ENCODE measurements at regions not wholly inside any gene's neighbourhood (a gene's known extent, or its start where the extent isn't known, plus 50 kb on each side); places are given as distances from the start of the nearest gene placed in this dataset.

- H3K4me1 ChIP-seq, result no peaks in the 10 kb centered on the region
- H3K36me3 ChIP-seq, result no peaks in the 10 kb centered on the region
- intact Hi-C loops (cut with micrococcal nuclease), result no loop called here
- H3K9me3 ChIP-seq (replicated peaks), result no peaks in the 10 kb centered on the region
- no peak overlapping the region for H3K27ac ChIP-seq (replicated peaks)
- H3K27me3 ChIP-seq (ENCODE audit: low read depth), result no peaks in the 10 kb centered on the region
- no peak for DNase-seq
- H3K4me3 ChIP-seq, result no peak overlapping the region
- no peak for TF ChIP-seq CTCF (IDR thresholded peaks at IDR 0.05; ENCODE audit: borderline replicate concordance)
Measured at GRCh38 chr2:207446653-207447052, 83.1 kb upstream of the CREB1 start.

DNA sequence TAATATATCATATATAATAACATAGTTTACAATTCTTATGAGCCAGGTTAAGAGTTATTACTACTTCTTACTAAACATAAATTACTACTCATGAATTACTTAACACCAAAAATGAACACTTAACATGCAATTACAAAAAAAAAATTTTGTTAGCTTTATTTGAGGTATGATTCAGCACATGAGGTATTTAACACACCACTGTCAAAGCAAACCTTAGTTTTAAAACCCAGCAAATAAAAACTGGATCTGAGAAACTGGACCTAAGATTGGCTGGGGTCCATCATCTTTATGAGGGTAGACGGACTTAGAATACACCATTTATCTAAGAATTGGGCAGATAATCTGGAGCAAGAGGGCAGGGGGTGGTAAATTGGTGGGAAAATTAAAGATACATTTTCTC is 81.8 kb upstream of the CREB1 start:
- Histone ChIP-seq H3K27ac (replicated peaks) (no peak overlapping the region), H3K4me3 (no peak overlapping the region), H3K36me3 (no peaks in the 10 kb centered on the region), H3K9me3 (replicated peaks) (no peaks in the 10 kb centered on the region), H3K27me3 (ENCODE audit: low read depth) (no peaks in the 10 kb centered on the region), H3K4me1 (no peaks in the 10 kb centered on the region)
- no peak for DNase-seq
- intact Hi-C loops (cut with micrococcal nuclease), result no loop called here
- no peak for TF ChIP-seq CTCF (IDR thresholded peaks at IDR 0.05; ENCODE audit: borderline replicate concordance)

DNA sequence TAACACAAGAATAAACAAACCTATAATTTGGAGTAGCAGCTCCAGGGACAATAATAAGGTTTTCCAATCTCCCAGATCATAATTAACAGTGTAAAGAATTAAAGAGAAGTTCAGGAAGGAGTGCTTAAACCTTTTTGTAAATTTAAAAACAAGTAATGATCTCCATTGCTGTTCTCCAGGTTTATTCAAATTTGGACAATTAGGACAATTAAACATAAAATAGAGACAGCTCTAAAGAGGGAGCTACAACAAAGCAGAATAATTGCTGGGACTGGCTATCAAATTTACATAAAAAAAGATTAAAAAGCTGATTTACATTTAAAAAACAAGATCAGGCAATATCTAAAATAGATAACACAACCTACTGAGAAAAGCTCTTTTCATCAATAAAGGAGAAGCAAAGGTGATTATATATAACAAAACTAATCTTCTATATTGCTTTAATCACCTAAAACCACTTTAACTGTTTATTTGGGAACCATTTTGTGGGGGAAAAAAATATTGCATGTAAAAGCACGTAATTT is 80.1 kb upstream of the CREB1 start:
- DNase-seq, result no peak
- intact Hi-C loops (cut with micrococcal nuclease), result no loop called here
- TF ChIP-seq CTCF (IDR thresholded peaks at IDR 0.05; ENCODE audit: borderline replicate concordance), result no peak
- H3K4me3 ChIP-seq, result no peak overlapping the region
- H3K27me3 ChIP-seq (ENCODE audit: low read depth), result no peaks in the 10 kb centered on the region
- no peak overlapping the region for H3K27ac ChIP-seq (replicated peaks)
- H3K36me3 ChIP-seq, result no peaks in the 10 kb centered on the region
- no peaks in the 10 kb centered on the region for H3K9me3 ChIP-seq (replicated peaks)
- H3K4me1 ChIP-seq, result no peaks in the 10 kb centered on the region

DNA sequence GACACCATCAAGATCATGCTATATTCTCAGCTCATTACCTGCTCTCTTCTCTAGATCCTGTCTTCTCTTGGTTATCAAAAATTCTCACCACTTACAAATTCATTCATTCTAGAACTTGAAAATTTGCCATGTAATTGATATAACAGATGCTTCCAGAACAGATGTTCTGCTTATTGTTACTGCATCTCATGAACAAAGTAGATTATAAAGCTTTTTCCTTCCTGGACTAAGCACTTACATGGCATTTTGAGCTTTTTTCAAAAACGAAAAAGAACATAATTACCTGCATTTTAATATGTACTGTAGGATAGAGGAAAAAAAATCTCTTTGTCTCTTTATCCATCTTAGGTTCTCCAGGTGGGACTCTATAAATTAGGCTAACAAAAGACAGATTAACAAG is 79.6 kb upstream of the CREB1 start:
- DNase-seq, result no peak
- no peak overlapping the region for H3K4me3 ChIP-seq
- no peaks in the 10 kb centered on the region for H3K27me3 ChIP-seq (ENCODE audit: low read depth)
- H3K4me1 ChIP-seq, result no peaks in the 10 kb centered on the region
- H3K27ac ChIP-seq (replicated peaks), result no peak overlapping the region
- H3K36me3 ChIP-seq, result no peaks in the 10 kb centered on the region
- intact Hi-C loops (cut with micrococcal nuclease), result no loop called here
- H3K9me3 ChIP-seq (replicated peaks), result no peaks in the 10 kb centered on the region
- TF ChIP-seq CTCF (IDR thresholded peaks at IDR 0.05; ENCODE audit: borderline replicate concordance), result no peak

DNA sequence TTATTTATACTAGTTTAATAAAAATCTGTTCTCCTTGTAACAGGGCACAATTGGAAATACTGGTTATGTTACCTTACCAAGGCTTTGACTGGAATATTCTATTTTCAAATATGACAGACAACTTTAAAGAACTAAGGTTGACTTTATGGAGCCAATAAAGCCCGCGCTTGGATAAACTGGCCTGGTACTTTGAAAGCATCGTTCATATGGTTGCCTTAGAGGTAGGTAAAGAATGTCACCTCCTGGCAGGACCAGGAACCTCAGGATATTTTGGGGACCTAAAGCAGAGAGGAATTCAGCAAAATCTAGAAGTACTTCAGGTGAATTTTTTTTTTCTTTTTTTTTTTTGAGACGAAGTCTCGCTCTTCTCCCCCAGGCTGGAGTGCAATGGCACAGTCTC is 71.2 kb upstream of the CREB1 start:
- no peak overlapping the region for H3K27ac ChIP-seq (replicated peaks)
- no peak for TF ChIP-seq CTCF (IDR thresholded peaks at IDR 0.05; ENCODE audit: borderline replicate concordance)
- H3K36me3 ChIP-seq, result no peaks in the 10 kb centered on the region
- H3K4me3 ChIP-seq, result no peak overlapping the region
- H3K27me3 ChIP-seq (ENCODE audit: low read depth), result no peaks in the 10 kb centered on the region
- H3K4me1 ChIP-seq, result no peaks in the 10 kb centered on the region
- H3K9me3 ChIP-seq (replicated peaks), result no peaks in the 10 kb centered on the region
- DNase-seq, result no peak
- intact Hi-C loops (cut with micrococcal nuclease), result no loop called here
